ENCODE measurements at regions not wholly inside any gene's neighbourhood (a gene's known extent, or its start where the extent isn't known, plus 50 kb on each side); places are given as distances from the start of the nearest gene placed in this dataset.
"Not testable (repeated sequence)": the region's sequence is repeated elsewhere in the genome, so short reads cannot be mapped to it uniquely, and the experiment has no call there.

GRCh38 chr15:20249677-20249970 lies 292.0 kb downstream of the GOLGA6L6 start:
- H3K27me3 Mint-ChIP-seq, H3K27ac Mint-ChIP-seq: not testable (repeated sequence)

GRCh38 chr15:20248434-20248833 lies 293.2 kb downstream of the GOLGA6L6 start:
- H3K9me3 Mint-ChIP-seq; ATAC-seq (replicated peaks); DNase-seq; H3K4me3 Mint-ChIP-seq; H3K36me3 Mint-ChIP-seq; H3K4me1 Mint-ChIP-seq; H3K27ac Mint-ChIP-seq; H3K27me3 Mint-ChIP-seq: not testable (repeated sequence)

More at GRCh38 chr15:20249677-20249970, 292.0 kb downstream of the GOLGA6L6 start:
- not testable (repeated sequence) for H3K4me3 Mint-ChIP-seq, H3K9me3 Mint-ChIP-seq, H3K36me3 Mint-ChIP-seq, DNase-seq, H3K4me1 Mint-ChIP-seq
- ATAC-seq (replicated peaks): peak; percentile 32 to 52

- not testable (repeated sequence) for H3K4me1 Mint-ChIP-seq; H3K27ac Mint-ChIP-seq; H3K9me3 Mint-ChIP-seq; H3K27me3 Mint-ChIP-seq; H3K36me3 Mint-ChIP-seq; H3K4me3 Mint-ChIP-seq; DNase-seq; ATAC-seq (replicated peaks)
Measured at GRCh38 chr15:20247137-20247536, 294.5 kb downstream of the GOLGA6L6 start.

GRCh38 chr15:20246624-20247023 lies 295.0 kb downstream of the GOLGA6L6 start:
- not testable (repeated sequence) for ATAC-seq (replicated peaks); H3K36me3 Mint-ChIP-seq; H3K4me1 Mint-ChIP-seq; H3K9me3 Mint-ChIP-seq; DNase-seq; H3K4me3 Mint-ChIP-seq; H3K27ac Mint-ChIP-seq; H3K27me3 Mint-ChIP-seq

GRCh38 chr15:20245856-20246255 lies 295.7 kb downstream of the GOLGA6L6 start:
- not testable (repeated sequence) for H3K27me3 Mint-ChIP-seq; DNase-seq; H3K9me3 Mint-ChIP-seq; H3K36me3 Mint-ChIP-seq; H3K4me3 Mint-ChIP-seq; H3K4me1 Mint-ChIP-seq; H3K27ac Mint-ChIP-seq; ATAC-seq (replicated peaks)

GRCh38 chr15:20244792-20245191 lies 296.8 kb downstream of the GOLGA6L6 start:
- ATAC-seq (replicated peaks): peak; percentile 5 to 23
- H3K36me3 Mint-ChIP-seq, DNase-seq, H3K27ac Mint-ChIP-seq, H3K4me3 Mint-ChIP-seq, H3K9me3 Mint-ChIP-seq, H3K27me3 Mint-ChIP-seq, H3K4me1 Mint-ChIP-seq: not testable (repeated sequence)

- not testable (repeated sequence) for H3K4me3 Mint-ChIP-seq; H3K9me3 Mint-ChIP-seq; H3K36me3 Mint-ChIP-seq; DNase-seq; ATAC-seq (replicated peaks); H3K27me3 Mint-ChIP-seq; H3K27ac Mint-ChIP-seq; H3K4me1 Mint-ChIP-seq
Measured at GRCh38 chr15:20243486-20244240, 297.9 kb downstream of the GOLGA6L6 start.

- H3K4me1 Mint-ChIP-seq; DNase-seq; H3K27ac Mint-ChIP-seq; H3K27me3 Mint-ChIP-seq; ATAC-seq (replicated peaks); H3K36me3 Mint-ChIP-seq; H3K9me3 Mint-ChIP-seq; H3K4me3 Mint-ChIP-seq: not testable (repeated sequence)
Measured at GRCh38 chr15:20240366-20240917, 301.2 kb downstream of the GOLGA6L6 start.

- not testable (repeated sequence) for H3K27ac Mint-ChIP-seq; H3K4me1 Mint-ChIP-seq; H3K9me3 Mint-ChIP-seq; DNase-seq; H3K27me3 Mint-ChIP-seq; ATAC-seq (replicated peaks); H3K4me3 Mint-ChIP-seq; H3K36me3 Mint-ChIP-seq
Measured at GRCh38 chr15:20239186-20239585, 302.4 kb downstream of the GOLGA6L6 start.

- H3K27me3 Mint-ChIP-seq; H3K36me3 Mint-ChIP-seq; DNase-seq; ATAC-seq (replicated peaks); H3K4me1 Mint-ChIP-seq; H3K27ac Mint-ChIP-seq; H3K4me3 Mint-ChIP-seq; H3K9me3 Mint-ChIP-seq: not testable (repeated sequence)
Measured at GRCh38 chr15:20237256-20238020, 304.2 kb downstream of the GOLGA6L6 start.

GRCh38 chr15:20235728-20236127 lies 305.9 kb downstream of the GOLGA6L6 start:
- not testable (repeated sequence) for H3K27me3 Mint-ChIP-seq; DNase-seq; ATAC-seq (replicated peaks); H3K4me1 Mint-ChIP-seq; H3K4me3 Mint-ChIP-seq; H3K36me3 Mint-ChIP-seq; H3K9me3 Mint-ChIP-seq; H3K27ac Mint-ChIP-seq

- H3K27ac Mint-ChIP-seq, H3K9me3 Mint-ChIP-seq: not testable (repeated sequence)
Measured at GRCh38 chr15:20234006-20234540, 307.5 kb downstream of the GOLGA6L6 start.

GRCh38 chr15:20232457-20232856 lies 309.1 kb downstream of the GOLGA6L6 start:
- H3K4me3 Mint-ChIP-seq; H3K36me3 Mint-ChIP-seq; H3K4me1 Mint-ChIP-seq; ATAC-seq (replicated peaks); H3K27ac Mint-ChIP-seq; H3K27me3 Mint-ChIP-seq; H3K9me3 Mint-ChIP-seq; DNase-seq: not testable (repeated sequence)

More at GRCh38 chr15:20234006-20234540, 307.5 kb downstream of the GOLGA6L6 start:
- H3K4me1 Mint-ChIP-seq; H3K27me3 Mint-ChIP-seq; H3K36me3 Mint-ChIP-seq; DNase-seq; H3K4me3 Mint-ChIP-seq; ATAC-seq (replicated peaks): not testable (repeated sequence)

GRCh38 chr15:20230656-20231055 lies 310.9 kb downstream of the GOLGA6L6 start:
- not testable (repeated sequence) for H3K4me1 Mint-ChIP-seq; DNase-seq; H3K9me3 Mint-ChIP-seq; ATAC-seq (replicated peaks); H3K4me3 Mint-ChIP-seq; H3K27me3 Mint-ChIP-seq; H3K36me3 Mint-ChIP-seq; H3K27ac Mint-ChIP-seq

- not testable (repeated sequence) for H3K4me3 Mint-ChIP-seq; H3K27me3 Mint-ChIP-seq; H3K9me3 Mint-ChIP-seq; H3K36me3 Mint-ChIP-seq; DNase-seq; H3K4me1 Mint-ChIP-seq; ATAC-seq (replicated peaks); H3K27ac Mint-ChIP-seq
Measured at GRCh38 chr15:20228791-20229190, 312.8 kb downstream of the GOLGA6L6 start.
